GM10248 (cell line): ENCODE measurements at regions not wholly inside any gene's neighbourhood (a gene's known extent, or its start where the extent isn't known, plus 50 kb on each side); places are given as distances from the start of the nearest gene placed in this dataset.
A peak's percentile ranks its signal among the peaks of the same experiment; 100 is the strongest.

Source experiments
- CTCF ChIA-PET: fragments of 300-600 bp; sonication (Branson Sonifier 250); formaldehyde crosslinking; extraction: SDS; loops from one replicate; lab custom pipeline; 2021; ENCODE audit warnings: antibody characterized with exemption; lab: Yijun Ruan, JAX
- POLR2A ChIA-PET: fragments of 350-650 bp; sonication (Branson Sonifier 250); formaldehyde crosslinking; extraction: SDS; loops from one replicate; lab custom pipeline; 2020; ENCODE audit warnings: antibody characterized with exemption; lab: Yijun Ruan, JAX
- DNase-seq: peaks from one replicate; pipeline ENCODE4 v3.0.0; 2012; ENCODE audit errors: extremely low spot score
- CTCF ChIP-seq: IDR thresholded peaks from 2 replicates; pipeline ENCODE4 v1.5.1; 2012; ENCODE audit warnings: mild to moderate bottlenecking, low read depth; ENCODE audit errors: extremely low read depth, missing control alignments, control extremely low read depth

- CTCF ChIA-PET, result no interaction called here
- POLR2A ChIA-PET, result no interaction called here
- DNase-seq, result no peak
- no peak for TF ChIP-seq CTCF
These were observed 107.3 kb upstream of the GABRG2 start for GRCh38 chr5:161960314-161960713.

- DNase-seq, result no peak
- CTCF ChIA-PET, result interaction anchor here (1.2 to 1.5 kb wide), 2 partner anchors 21 to 1381 kb away, joined by 3 to 5 read pairs; no protein-coding TSS in a partner anchor
- POLR2A ChIA-PET, result no interaction called here
- peak; percentile 34 for TF ChIP-seq CTCF
These were observed 101.0 kb upstream of the GABRG2 start for GRCh38 chr5:161966564-161966963.

- TF ChIP-seq CTCF, result no peak
- POLR2A ChIA-PET, result no interaction called here
- CTCF ChIA-PET, result no interaction called here
- DNase-seq, result no peak
These were observed 92.2 kb upstream of the GABRG2 start for GRCh38 chr5:161975350-161975749.

GRCh38 chr5:161988077-161988476, 79.5 kb upstream of the GABRG2 start:
- TF ChIP-seq CTCF, result no peak
- ChIA-PET CTCF (interaction anchor here (1.3 kb wide), 1 partner anchor 22 kb away, joined by 3 read pairs; no protein-coding TSS in a partner anchor), POLR2A (no interaction called here)
- DNase-seq, result no peak
